ENCODE measurements at regions not wholly inside any gene's neighbourhood (a gene's known extent, or its start where the extent isn't known, plus 50 kb on each side); places are given as distances from the start of the nearest gene placed in this dataset.

DNA sequence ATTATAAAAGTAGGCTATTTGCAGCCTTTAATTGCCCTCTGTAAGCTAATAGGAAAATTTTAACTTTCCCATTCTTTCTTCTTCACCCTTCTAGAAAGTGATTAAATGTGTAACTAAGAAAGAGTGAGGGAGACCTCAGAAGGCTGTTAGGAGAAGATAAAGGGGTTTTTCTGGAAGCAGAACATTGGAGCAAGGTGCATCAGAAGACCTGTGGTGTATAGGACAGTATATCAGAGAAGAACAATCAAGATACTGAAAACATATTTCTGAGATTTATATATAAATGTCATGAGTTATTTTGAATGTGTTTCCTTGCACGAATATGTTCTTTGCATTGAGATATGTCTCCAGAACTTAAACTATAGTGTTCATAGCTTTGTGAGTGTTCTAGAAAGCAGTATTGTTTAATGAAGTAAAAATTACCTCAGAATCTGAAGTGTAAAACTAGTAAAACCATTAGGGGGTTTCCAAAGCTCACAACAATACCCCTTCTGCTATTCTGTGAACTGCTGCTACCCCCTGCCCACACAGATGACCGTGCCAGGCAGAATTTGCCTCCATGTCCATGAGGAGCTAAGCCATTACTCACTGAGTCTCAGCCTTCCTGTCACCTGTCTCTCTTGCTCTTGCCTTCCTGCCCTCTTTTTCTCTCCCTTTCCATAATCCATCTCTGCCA, 537.9 kb downstream of the EPHA4 start:
- no peak for DNase-seq (ENCODE audit: extremely low read depth in 1 of 4, low spot score in 3 of 4)
- no peak overlapping the region for H3K4me2 ChIP-seq (ENCODE audit: insufficient read depth, low read length)
- intact Hi-C loops (cut with micrococcal nuclease): no loop called here
- no peaks in the 10 kb centered on the region for H3K27me3 ChIP-seq (ENCODE audit: control insufficient read depth in 2 of 2, insufficient read depth in 2 of 2, low read length in 2 of 2)
- WGBS (ENCODE audit: insufficient coverage, low coverage, missing lambda C conversion rate): 6% methylated on average over 2 of the region's 2 CpGs
- no peak overlapping the region for H2AFZ ChIP-seq (ENCODE audit: low read depth, low read length)
- no peak overlapping the region for H3K4me3 ChIP-seq
- H3K79me2 ChIP-seq (ENCODE audit: control insufficient read depth, insufficient read depth, low read length): no peaks in the 10 kb centered on the region
- no peak for TF ChIP-seq E2F3 (CRISPR knock-in tag; IDR thresholded peaks at IDR 0.05)
- no peak for TF ChIP-seq SAFB (IDR thresholded peaks at IDR 0.05; ENCODE audit: borderline replicate concordance, low read depth, low read length)
- TF ChIP-seq RBM17 (IDR thresholded peaks at IDR 0.05; ENCODE audit: borderline replicate concordance, low read depth, low read length): no peak
- TF ChIP-seq ZBTB7A (IDR thresholded peaks at IDR 0.05; ENCODE audit: borderline replicate concordance, control insufficient read depth, low read depth, low read length): no peak
- TF ChIP-seq ZNF785 (CRISPR knock-in tag; IDR thresholded peaks at IDR 0.05): no peak
- TF ChIP-seq EHMT2 (IDR thresholded peaks at IDR 0.05): no peak
- no peak for TF ChIP-seq ZNF140 (CRISPR knock-in tag; IDR thresholded peaks at IDR 0.05)
- TF ChIP-seq, protein P1, sequence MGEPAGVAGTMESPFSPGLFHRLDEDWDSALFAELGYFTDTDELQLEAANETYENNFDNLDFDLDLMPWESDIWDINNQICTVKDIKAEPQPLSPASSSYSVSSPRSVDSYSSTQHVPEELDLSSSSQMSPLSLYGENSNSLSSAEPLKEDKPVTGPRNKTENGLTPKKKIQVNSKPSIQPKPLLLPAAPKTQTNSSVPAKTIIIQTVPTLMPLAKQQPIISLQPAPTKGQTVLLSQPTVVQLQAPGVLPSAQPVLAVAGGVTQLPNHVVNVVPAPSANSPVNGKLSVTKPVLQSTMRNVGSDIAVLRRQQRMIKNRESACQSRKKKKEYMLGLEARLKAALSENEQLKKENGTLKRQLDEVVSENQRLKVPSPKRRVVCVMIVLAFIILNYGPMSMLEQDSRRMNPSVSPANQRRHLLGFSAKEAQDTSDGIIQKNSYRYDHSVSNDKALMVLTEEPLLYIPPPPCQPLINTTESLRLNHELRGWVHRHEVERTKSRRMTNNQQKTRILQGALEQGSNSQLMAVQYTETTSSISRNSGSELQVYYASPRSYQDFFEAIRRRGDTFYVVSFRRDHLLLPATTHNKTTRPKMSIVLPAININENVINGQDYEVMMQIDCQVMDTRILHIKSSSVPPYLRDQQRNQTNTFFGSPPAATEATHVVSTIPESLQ (CRISPR knock-in tag; IDR thresholded peaks at IDR 0.05): no peak
- TF ChIP-seq, protein P2, sequence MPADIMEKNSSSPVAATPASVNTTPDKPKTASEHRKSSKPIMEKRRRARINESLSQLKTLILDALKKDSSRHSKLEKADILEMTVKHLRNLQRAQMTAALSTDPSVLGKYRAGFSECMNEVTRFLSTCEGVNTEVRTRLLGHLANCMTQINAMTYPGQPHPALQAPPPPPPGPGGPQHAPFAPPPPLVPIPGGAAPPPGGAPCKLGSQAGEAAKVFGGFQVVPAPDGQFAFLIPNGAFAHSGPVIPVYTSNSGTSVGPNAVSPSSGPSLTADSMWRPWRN (IDR thresholded peaks at IDR 0.05; ENCODE audit: low read depth): no peak
- no peak for TF ChIP-seq HMBOX1 (IDR thresholded peaks at IDR 0.05)
- TF ChIP-seq CXXC5 (CRISPR knock-in tag; IDR thresholded peaks at IDR 0.05): no peak
- no peaks in the 10 kb centered on the region for H3K36me3 ChIP-seq (ENCODE audit: control insufficient read depth, insufficient read depth, low read length)
- CTCF ChIA-PET (ENCODE audit: low intra/inter-chr PET ratio): no interaction called here
- in situ Hi-C loops (cut with MboI): no loop called here
- no peak for FAIRE-seq
- no peaks in the 10 kb centered on the region for H4K20me1 ChIP-seq (replicated peaks; ENCODE audit: control insufficient read depth, insufficient read depth, low read length)
- ATAC-seq: no peak
- H3K9me3 ChIP-seq (replicated peaks; ENCODE audit: control insufficient read depth, insufficient read depth, low read depth, low read length): no peaks in the 10 kb centered on the region
- no peaks in the 10 kb centered on the region for H3K9me1 ChIP-seq (ENCODE audit: control insufficient read depth, insufficient read depth, low read length)
- POLR2A ChIA-PET: no interaction called here
- no peak overlapping the region for H3K27ac ChIP-seq (ENCODE audit: extremely low read depth, low read depth, low read length)
- BruUV-seq (replicated peaks): no TSS peak
- H3K4me1 ChIP-seq (replicated peaks in 1 of 2; ENCODE audit: control insufficient read depth in 2 of 2, insufficient read depth in 2 of 2, low read length in 2 of 2): no peaks in the 10 kb centered on the region
- H3K9ac ChIP-seq (ENCODE audit: insufficient read depth in 1 of 2, low read depth in 2 of 2, low read length in 2 of 2): no peak overlapping the region

Data from K562 (cell line).